H1 (cell line): ENCODE measurements at regions not wholly inside any gene's neighbourhood (a gene's known extent, or its start where the extent isn't known, plus 50 kb on each side); places are given as distances from the start of the nearest gene placed in this dataset.

Experiments used
- CTCF ChIA-PET: fragments of 300-600 bp; sonication (Branson Sonifier 250); formaldehyde crosslinking; loops from one replicate; lab custom pipeline; 2021; ENCODE audit not compliant: partially characterized antibody; lab: Charles Lee
- POLR2A ChIA-PET: fragments of 300-600 bp; sonication (Branson Sonifier 250); formaldehyde crosslinking; loops from one replicate; lab custom pipeline; 2021; ENCODE audit warnings: inconsistent platforms; ENCODE audit not compliant: partially characterized antibody; lab: Charles Lee
- DNase-seq, 2 experiments: peaks; one replicate each; pipeline versions ENCODE4 v3.0.0 to v3.0.0-alpha.2; 2010 to 2022; ENCODE audit warnings: low spot score in 2 of 2, low read depth in 1 of 2, mixed read lengths in 1 of 2
- FAIRE-seq: peaks from 2 replicates; lab custom pipeline; 2011; peaks lifted over from hg19 to GRCh38; lab: Jason Lieb, UNC
- H2AFZ ChIP-seq: 2 replicates; pipeline ENCODE4 v1.8.1; 2012; ENCODE audit warnings: low read length, inconsistent platforms
- H2AK5ac ChIP-seq: 2 replicates; pipeline ENCODE4 v1.6.1; 2013; ENCODE audit warnings: low read depth, low read length
- H2BK120ac ChIP-seq: replicated peaks from 2 replicates; pipeline ENCODE3; 2013; ENCODE audit warnings: low read depth, low read length, inconsistent platforms
- H2BK12ac ChIP-seq: 2 replicates; pipeline ENCODE4 v1.6.1; 2013; ENCODE audit warnings: low read depth, low read length
- H2BK15ac ChIP-seq: 2 replicates; pipeline ENCODE4 v1.6.1; 2013; ENCODE audit warnings: low read length
- H2BK20ac ChIP-seq: 2 replicates; pipeline ENCODE4 v1.6.1; 2013; ENCODE audit warnings: low read length
- H2BK5ac ChIP-seq: 2 replicates; pipeline ENCODE4 v1.6.1; 2013; ENCODE audit warnings: low read depth, low read length
- H3K14ac ChIP-seq: 2 replicates; pipeline ENCODE4 v1.6.1; 2013; ENCODE audit warnings: inconsistent platforms; ENCODE audit not compliant: insufficient read length
- H3K18ac ChIP-seq: 2 replicates; pipeline ENCODE4 v1.6.1; 2013; ENCODE audit warnings: low read length; ENCODE audit errors: extremely low read depth
- H3K23ac ChIP-seq: 2 replicates; pipeline ENCODE4 v1.6.1; 2013; ENCODE audit warnings: inconsistent platforms; ENCODE audit not compliant: insufficient read length
- H3K23me2 ChIP-seq: 2 replicates; pipeline ENCODE4 v1.6.1; 2013; ENCODE audit warnings: low read depth, low read length
- H3K27ac ChIP-seq: 2 replicates; pipeline ENCODE4 v1.6.1; 2011; ENCODE audit warnings: low read depth, low read length, inconsistent platforms
- H3K27me3 ChIP-seq, 4 experiments: replicated peaks in 1 of 4; 1 replicate in 1 of 4; 2 replicates in 3 of 4; pipeline versions ENCODE4 v1.6.1 to v1.8.1; 2011 to 2013; ENCODE audit warnings: low read length in 3 of 4, mild to moderate bottlenecking in 3 of 4, inconsistent platforms in 2 of 4, mixed read lengths in 2 of 4, moderate library complexity in 1 of 4; ENCODE audit not compliant: control insufficient read depth in 3 of 4, insufficient read depth in 3 of 4; ENCODE audit errors: extremely low read depth in 1 of 4
- H3K36me3 ChIP-seq, 4 experiments: 2 replicates each; pipeline versions ENCODE4 v1.6.1 to v1.8.1; 2011 to 2013; ENCODE audit warnings: mild to moderate bottlenecking in 4 of 4, low read length in 3 of 4, moderate library complexity in 2 of 4, control low read depth in 1 of 4, inconsistent platforms in 1 of 4; ENCODE audit not compliant: insufficient read depth in 4 of 4, control insufficient read depth in 2 of 4
- H3K4ac ChIP-seq: replicated peaks from 2 replicates; pipeline ENCODE3; 2013; ENCODE audit warnings: low read length, low read depth, mixed read lengths, inconsistent platforms; ENCODE audit not compliant: insufficient read length
- H3K4me1 ChIP-seq, 4 experiments: replicated peaks in 1 of 4; 1 replicate in 1 of 4; 2 replicates in 3 of 4; pipeline versions ENCODE4 v1.6.1 to v1.8.1; 2011 to 2013; ENCODE audit warnings: low read length in 3 of 4, inconsistent platforms in 2 of 4, mixed read lengths in 1 of 4; ENCODE audit not compliant: insufficient read depth in 4 of 4, control insufficient read depth in 3 of 4
- H3K4me2 ChIP-seq, 2 experiments: 2 replicates each; pipeline versions ENCODE4 v1.6.1 to v1.8.1; 2011 to 2013; ENCODE audit warnings: low read depth in 2 of 2, low read length in 2 of 2, control low read depth in 1 of 2, inconsistent platforms in 1 of 2, mild to moderate bottlenecking in 1 of 2; ENCODE audit not compliant: insufficient read depth in 1 of 2
- H3K4me3 ChIP-seq, 4 experiments: fragments of 200-600, 300-600 bp in 1 of 4; sonication (generic), shearing (Covaris generic), sonication (Bioruptor Twin) in 1 of 4; 2 replicates each; pipeline versions ENCODE4 v1.5.1 to v1.8.1; 2011 to 2016; ENCODE audit warnings: low read length in 4 of 4, low read depth in 3 of 4, control low read depth in 2 of 4, inconsistent platforms in 2 of 4, mild to moderate bottlenecking in 2 of 4, mixed read lengths in 1 of 4, moderate library complexity in 1 of 4; ENCODE audit not compliant: insufficient read depth in 2 of 4; ENCODE audit errors: extremely low read depth in 1 of 4
- H3K56ac ChIP-seq: replicated peaks from 2 replicates; pipeline ENCODE3; 2013; ENCODE audit warnings: low read depth, mild to moderate bottlenecking, mixed read lengths, low read length, inconsistent platforms; ENCODE audit not compliant: insufficient read length
- H3K79me1 ChIP-seq: 2 replicates; pipeline ENCODE4 v1.6.1; 2013; ENCODE audit warnings: low read depth, low read length, control low read depth
- H3K79me2 ChIP-seq, 2 experiments: 2 replicates each; pipeline versions ENCODE4 v1.6.1 to v1.8.1; 2012 to 2013; ENCODE audit warnings: low read length in 2 of 2, mild to moderate bottlenecking in 2 of 2, inconsistent platforms in 1 of 2; ENCODE audit not compliant: insufficient read depth in 2 of 2, control insufficient read depth in 1 of 2
- H3K9ac ChIP-seq, 4 experiments: replicated peaks in 1 of 4; 1 replicate in 1 of 4; 2 replicates in 3 of 4; pipeline versions ENCODE4 v1.6.1 to v1.8.1; 2011 to 2013; ENCODE audit warnings: low read depth in 3 of 4, low read length in 3 of 4, control low read depth in 2 of 4, mild to moderate bottlenecking in 2 of 4, moderate library complexity in 2 of 4, inconsistent platforms in 1 of 4; ENCODE audit errors: extremely low read depth in 1 of 4
- H3K9me3 ChIP-seq, 2 experiments: 2 replicates each; pipeline versions ENCODE4 v1.6.1 to v1.8.1; 2012 to 2013; ENCODE audit warnings: mild to moderate bottlenecking in 2 of 2, moderate library complexity in 2 of 2, control low read depth in 1 of 2, inconsistent platforms in 1 of 2, low read depth in 1 of 2, low read length in 1 of 2, mixed read lengths in 1 of 2; ENCODE audit not compliant: insufficient read depth in 2 of 2
- H4K20me1 ChIP-seq, 2 experiments: replicated peaks in 1 of 2; 2 replicates each; pipeline versions ENCODE3 to v1.8.1; 2011 to 2013; ENCODE audit warnings: inconsistent platforms in 2 of 2, low read length in 2 of 2, mild to moderate bottlenecking in 1 of 2; ENCODE audit not compliant: insufficient read depth in 2 of 2, control insufficient read depth in 1 of 2
- H4K5ac ChIP-seq: 2 replicates; pipeline ENCODE4 v1.6.1; 2013; ENCODE audit warnings: low read length, low read depth, mixed read lengths, inconsistent platforms; ENCODE audit not compliant: insufficient read length
- H4K8ac ChIP-seq: 2 replicates; pipeline ENCODE4 v1.8.0; 2013; ENCODE audit warnings: mild to moderate bottlenecking, moderate library complexity, low read length, inconsistent platforms; ENCODE audit not compliant: insufficient read depth; ENCODE audit errors: extremely low read depth
- H4K91ac ChIP-seq: replicated peaks from 2 replicates; pipeline ENCODE3; 2013; ENCODE audit warnings: low read length, mixed read lengths, inconsistent platforms; ENCODE audit not compliant: insufficient read length
- ASH2L ChIP-seq: fragments of 200-600, 300-600 bp; sonication (generic); IDR thresholded peaks from one replicate; pipeline ENCODE4 v1.7.1; 2017; ENCODE audit warnings: low read length
- BRCA1 ChIP-seq: IDR thresholded peaks from 2 replicates; pipeline ENCODE4 v1.6.1; 2012; ENCODE audit warnings: low read depth, low read length, improper control_type of control experiment
- CEBPB ChIP-seq: IDR thresholded peaks from 2 replicates; pipeline ENCODE4 v1.6.1; 2012; ENCODE audit warnings: low read depth, low read length
- GTF2F1 ChIP-seq: IDR thresholded peaks from 2 replicates; pipeline ENCODE4 v1.6.1; 2012; ENCODE audit warnings: low read depth, low read length, improper control_type of control experiment, borderline replicate concordance
- HDAC2 ChIP-seq, 2 experiments: fragments of 300-600 bp in 1 of 2; sonication (generic) in 1 of 2; IDR thresholded peaks; 2 replicates each; pipeline ENCODE4 v1.6.1; 2011 to 2012; ENCODE audit warnings: low read depth in 2 of 2, low read length in 2 of 2, mild to moderate bottlenecking in 2 of 2, moderate library complexity in 2 of 2, borderline replicate concordance in 1 of 2, inconsistent platforms in 1 of 2
- HDAC6 ChIP-seq: IDR thresholded peaks from one replicate; pipeline ENCODE4 v1.7.1; 2012; ENCODE audit warnings: low read depth, mild to moderate bottlenecking, inconsistent platforms, low read length, moderate library complexity
- JUN ChIP-seq: IDR thresholded peaks from 2 replicates; pipeline ENCODE4 v1.6.1; 2011; ENCODE audit warnings: low read depth, mild to moderate bottlenecking, improper control_type of control experiment, low read length
- KDM1A ChIP-seq: fragments of 200-600, 300-600 bp; sonication (generic); IDR thresholded peaks from 2 replicates; pipeline ENCODE4 v1.7.1; 2016; ENCODE audit warnings: mild to moderate bottlenecking, low read length, borderline replicate concordance
- KDM4A ChIP-seq: IDR thresholded peaks from one replicate; pipeline ENCODE4 v1.7.1; 2012; ENCODE audit warnings: low read depth, mild to moderate bottlenecking, moderate library complexity, low read length, inconsistent platforms; ENCODE audit not compliant: severe bottlenecking
- RBBP5 ChIP-seq: IDR thresholded peaks from 2 replicates; pipeline ENCODE4 v1.7.1; 2012; ENCODE audit warnings: low read depth, mild to moderate bottlenecking, inconsistent platforms, low read length, moderate library complexity, borderline replicate concordance
- SAP30 ChIP-seq: fragments of 300-600 bp; sonication (generic); IDR thresholded peaks from 2 replicates; pipeline ENCODE4 v1.7.1; 2012; ENCODE audit warnings: low read length, moderate library complexity, mild to moderate bottlenecking, inconsistent platforms; ENCODE audit not compliant: insufficient read depth, insufficient replicate concordance
- SRF ChIP-seq: IDR thresholded peaks from 2 replicates; pipeline ENCODE4 v1.6.1; 2011; ENCODE audit warnings: mild to moderate bottlenecking, low read depth, low read length, moderate library complexity
- TAF1 ChIP-seq: IDR thresholded peaks from 2 replicates; pipeline ENCODE4 v1.6.1; 2011; ENCODE audit warnings: mild to moderate bottlenecking, low read depth, low read length
- TAF7 ChIP-seq: optimal IDR thresholded peaks from 2 replicates; pipeline ENCODE3; 2011; ENCODE audit warnings: low read depth, mild to moderate bottlenecking, inconsistent platforms, low read length, moderate library complexity, borderline replicate concordance
- TBP ChIP-seq: IDR thresholded peaks from 2 replicates; pipeline ENCODE4 v1.6.1; 2011; ENCODE audit warnings: low read depth, low read length, improper control_type of control experiment
- TCF12 ChIP-seq: IDR thresholded peaks from 2 replicates; pipeline ENCODE4 v1.6.1; 2011; ENCODE audit warnings: low read depth, mild to moderate bottlenecking, low read length
- WGBS, 2 experiments: shearing (Covaris generic) in 1 of 2; methylation state at CpG; one replicate each; pipeline versions ENCODE4 v1.1.6 to v1.1.7; 2013 to 2015; ENCODE audit warnings: low lambda C conversion rate in 2 of 2, mixed read lengths in 2 of 2, inconsistent platforms in 1 of 2, low coverage in 1 of 2, missing lambda C conversion rate in 1 of 2; ENCODE audit not compliant: insufficient replicate concordance in 2 of 2, insufficient coverage in 1 of 2, insufficient read length in 1 of 2; ENCODE audit errors: extremely low coverage in 1 of 2, missing lambda C conversion rate in 1 of 2; 5-methylcytosine and 5-hydroxymethylcytosine counted together

DNA sequence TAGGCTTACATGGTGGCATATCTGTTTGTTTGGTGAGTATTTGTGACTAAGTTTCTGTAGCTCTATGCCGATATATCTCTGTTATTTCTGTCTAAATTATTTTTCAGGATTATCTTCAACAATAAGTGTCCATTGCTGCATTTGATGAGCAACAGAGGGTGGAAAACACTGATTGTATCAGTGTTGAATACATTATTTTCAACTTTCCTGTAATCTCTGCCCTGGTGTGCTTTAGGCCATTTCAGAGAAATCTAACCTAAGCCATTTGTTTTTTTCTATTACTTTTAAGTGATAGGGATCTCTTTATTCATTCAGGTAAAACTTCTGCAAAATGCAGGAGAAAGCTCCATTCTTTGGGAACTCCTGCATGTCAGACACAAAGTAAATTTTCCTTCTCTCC is 654.5 kb downstream of the RNF144A start:
- no peak overlapping the region for H2AK5ac ChIP-seq
- no peak overlapping the region for H3K4ac ChIP-seq
- H4K91ac ChIP-seq, result no peak overlapping the region
- POLR2A ChIA-PET, result no interaction called here
- no peak overlapping the region for H3K4me2 ChIP-seq
- H4K5ac ChIP-seq, result no peak overlapping the region
- no peaks in the 10 kb centered on the region for H3K79me2 ChIP-seq
- no peak overlapping the region for H3K56ac ChIP-seq
- no peak overlapping the region for H2AFZ ChIP-seq
- H2BK20ac ChIP-seq, result no peak overlapping the region
- CTCF ChIA-PET, result interaction anchor here (1.1 kb wide), 1 partner anchor 100 kb away, joined by 3 read pairs; no protein-coding TSS in a partner anchor
- no peak overlapping the region for H3K23ac ChIP-seq
- H3K36me3 ChIP-seq, result no peaks in the 10 kb centered on the region
- no peaks in the 10 kb centered on the region for H3K79me1 ChIP-seq
- H3K14ac ChIP-seq, result no peak overlapping the region
- no peak for DNase-seq
- no peaks in the 10 kb centered on the region for H4K20me1 ChIP-seq
- peaks cover 0 to 3% (median 0%) of the 10 kb centered on the region in 4 experiments; a peak in 1 of 7 replicates for H3K4me1 ChIP-seq
- no peak overlapping the region for H3K18ac ChIP-seq
- WGBS, 2 experiments, result 96% methylated on average over 1 of the region's 1 CpG; no CpG with 5 or more reads in 1 of the 2 experiments
- H3K23me2 ChIP-seq, result no peaks in the 10 kb centered on the region
- no peak for FAIRE-seq
- H3K27ac ChIP-seq, result no peak overlapping the region
- H3K4me3 ChIP-seq, result no peak overlapping the region
- H3K9ac ChIP-seq, result no peak overlapping the region
- H3K9me3 ChIP-seq, result peaks cover under 1 to 5% of the 10 kb centered on the region in 2 experiments; a peak in 2 of 4 replicates
- H2BK5ac ChIP-seq, result no peak overlapping the region
- no peak overlapping the region for H2BK15ac ChIP-seq
- no peak overlapping the region for H2BK12ac ChIP-seq
- no peak overlapping the region for H4K8ac ChIP-seq
- H3K27me3 ChIP-seq, result no peaks in the 10 kb centered on the region
- H2BK120ac ChIP-seq, result no peak overlapping the region
- no peak for TF ChIP-seq KDM4A
- no peak for TF ChIP-seq TCF12
- TF ChIP-seq TAF1, result no peak
- TF ChIP-seq ASH2L, result no peak
- no peak for TF ChIP-seq CEBPB
- no peak for TF ChIP-seq TBP
- no peak for TF ChIP-seq SAP30
- TF ChIP-seq SRF, result no peak
- no peak for TF ChIP-seq HDAC6
- TF ChIP-seq HDAC2 (IDR thresholded peaks at IDR 0.05; ENCODE audit: borderline replicate concordance in 1 of 2, low read depth in 2 of 2, low read length in 2 of 2), result no peak
- TF ChIP-seq BRCA1, result no peak
- no peak for TF ChIP-seq TAF7
- TF ChIP-seq JUN, result no peak
- TF ChIP-seq GTF2F1, result no peak
- TF ChIP-seq KDM1A, result no peak
- TF ChIP-seq RBBP5, result no peak
